GM18498 (cell line): ENCODE measurements at regions not wholly inside any gene's neighbourhood (a gene's known extent, or its start where the extent isn't known, plus 50 kb on each side); places are given as distances from the start of the nearest gene placed in this dataset.

Source experiments
- ATAC-seq: cut with Tn5 transposase; IDR thresholded peaks from one replicate; pipeline ENCODE4 v1.9.1; 2021; ENCODE audit warnings: mild to moderate bottlenecking, moderate library complexity; ENCODE audit not compliant: unreplicated experiment

DNA sequence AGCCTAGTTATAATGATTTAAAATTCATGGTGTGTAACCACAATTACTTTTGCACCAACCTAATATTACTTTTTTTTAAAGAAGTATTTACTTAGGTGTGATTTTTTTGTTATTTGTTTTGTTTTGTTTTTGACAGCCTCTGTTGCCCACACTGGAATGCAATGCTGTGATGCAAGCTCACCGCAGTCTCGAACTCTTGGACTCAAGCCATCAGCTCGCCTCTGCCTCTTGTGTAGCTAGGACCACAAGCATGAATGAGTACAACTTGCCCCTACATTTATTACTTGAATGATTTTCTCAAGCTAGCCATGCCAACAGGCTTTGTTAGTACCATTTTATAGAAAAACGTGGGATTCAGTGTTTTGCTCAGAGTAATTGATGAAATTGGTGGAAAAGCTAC, 488.8 kb upstream of the CPEB2 start:
- no peak for ATAC-seq

DNA sequence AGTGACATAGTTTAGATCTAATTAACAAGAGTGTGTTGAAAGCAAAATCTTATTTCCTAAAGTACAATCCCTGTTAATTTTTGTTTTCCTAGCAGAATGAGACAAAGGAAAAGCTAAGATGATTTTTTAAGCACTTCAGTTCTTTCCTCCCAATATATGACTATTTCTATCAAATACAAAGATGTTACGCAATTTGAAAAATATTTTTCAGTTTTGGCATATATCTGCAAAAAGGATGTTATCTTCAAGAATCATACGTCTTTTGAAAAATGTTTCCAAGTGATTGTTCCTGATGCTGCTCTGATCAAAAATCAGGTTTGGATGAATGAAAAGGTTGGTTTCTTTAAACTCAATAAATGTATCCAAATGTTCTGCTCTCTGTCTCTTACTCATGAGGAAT, 486.7 kb upstream of the CPEB2 start:
- no peak for ATAC-seq

DNA sequence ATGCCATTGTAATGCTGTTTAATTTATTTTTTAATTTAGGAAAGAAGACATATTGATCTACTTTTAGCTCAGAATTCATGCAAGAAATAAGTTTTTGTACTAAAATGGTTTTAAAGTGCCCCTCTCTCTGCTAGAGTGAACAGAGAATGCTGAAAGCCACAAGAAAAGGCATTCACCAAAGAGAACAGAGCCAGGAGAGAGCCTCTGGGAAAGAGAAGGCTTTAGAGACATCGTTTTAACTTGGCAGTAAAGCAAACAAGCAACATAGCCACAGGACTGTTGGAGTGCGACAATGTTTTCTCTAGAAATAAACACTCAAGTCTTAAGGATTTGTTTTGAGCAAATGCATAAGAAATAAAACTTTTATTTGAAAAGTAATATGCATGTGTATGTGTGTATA, 484.1 kb upstream of the CPEB2 start:
- ATAC-seq: no peak

DNA sequence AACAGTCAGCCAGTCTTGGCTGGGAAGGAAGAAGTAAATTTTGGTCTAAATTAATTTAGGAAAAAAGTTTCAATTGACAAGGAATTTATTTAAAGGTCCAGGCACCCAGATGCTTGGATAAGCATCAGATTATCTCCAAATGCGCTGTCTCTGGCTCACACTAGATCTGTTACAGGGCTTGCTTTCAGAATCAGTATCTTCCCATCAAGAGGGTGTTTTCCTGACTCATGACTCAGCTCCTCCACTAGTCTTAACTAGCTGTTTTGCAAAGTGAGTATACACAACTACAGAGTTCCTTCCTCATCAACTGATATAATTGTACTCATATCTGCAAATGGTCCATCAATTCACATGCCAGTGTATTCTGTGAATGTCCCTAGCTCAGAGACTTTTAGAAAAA, 482.1 kb upstream of the CPEB2 start:
- ATAC-seq: no peak

DNA sequence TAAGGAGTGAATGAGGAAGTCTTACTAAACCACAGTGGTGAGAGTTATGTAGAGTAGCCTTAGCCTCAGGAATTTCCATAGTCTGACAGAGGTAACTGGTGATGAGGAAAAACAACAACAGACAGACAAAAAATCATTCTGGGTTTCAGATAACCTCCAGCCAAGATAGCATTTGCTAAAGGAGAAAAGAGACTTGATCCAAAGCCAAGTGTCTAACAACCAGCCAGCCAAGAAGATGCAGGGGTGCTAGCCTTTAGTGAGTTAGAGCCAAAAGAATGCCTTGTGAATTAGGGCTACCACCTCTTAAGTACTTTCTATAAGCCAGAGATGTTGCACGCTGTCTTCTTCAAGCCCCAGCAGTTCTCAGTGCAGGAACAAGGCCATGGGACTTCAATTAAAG, 478.0 kb upstream of the CPEB2 start:
- no peak for ATAC-seq

DNA sequence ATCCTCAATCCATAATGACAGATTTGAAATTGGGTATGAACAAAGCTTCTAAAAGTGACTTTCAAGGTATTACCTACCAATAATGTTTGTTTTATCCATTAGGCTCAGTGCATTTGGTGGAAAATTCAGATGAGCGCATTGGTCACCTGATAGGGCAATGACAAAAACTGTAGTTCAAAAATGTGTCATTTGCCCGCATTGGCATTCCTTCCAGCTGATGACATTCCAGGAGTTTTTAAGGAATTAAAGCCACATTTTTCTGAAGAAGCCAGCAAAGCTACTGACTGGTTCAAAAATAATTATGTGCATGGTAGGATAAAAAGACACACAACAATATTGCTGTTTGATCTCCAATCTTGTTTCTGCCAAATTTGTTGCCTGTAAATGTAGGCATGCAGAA, 473.4 kb upstream of the CPEB2 start:
- no peak for ATAC-seq

DNA sequence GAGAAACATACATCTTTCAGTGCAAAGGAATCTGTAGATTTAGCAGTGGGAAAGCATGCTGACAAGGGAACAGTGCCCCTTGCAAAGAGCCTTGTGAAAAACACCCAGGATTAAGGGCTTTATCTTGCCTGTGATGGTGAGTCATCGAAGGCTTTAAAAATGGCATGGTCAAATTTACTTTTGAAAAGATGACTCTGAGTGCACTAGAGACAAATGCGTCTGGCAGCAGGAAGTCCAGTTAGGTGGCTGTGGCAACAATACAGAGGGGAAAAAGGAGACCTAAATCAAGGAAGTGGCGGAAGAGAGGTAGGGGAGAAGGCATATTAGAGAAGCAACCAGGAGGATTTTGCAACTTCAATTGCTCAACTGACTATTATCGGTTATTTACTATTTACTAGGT, 472.6 kb upstream of the CPEB2 start:
- no peak for ATAC-seq

DNA sequence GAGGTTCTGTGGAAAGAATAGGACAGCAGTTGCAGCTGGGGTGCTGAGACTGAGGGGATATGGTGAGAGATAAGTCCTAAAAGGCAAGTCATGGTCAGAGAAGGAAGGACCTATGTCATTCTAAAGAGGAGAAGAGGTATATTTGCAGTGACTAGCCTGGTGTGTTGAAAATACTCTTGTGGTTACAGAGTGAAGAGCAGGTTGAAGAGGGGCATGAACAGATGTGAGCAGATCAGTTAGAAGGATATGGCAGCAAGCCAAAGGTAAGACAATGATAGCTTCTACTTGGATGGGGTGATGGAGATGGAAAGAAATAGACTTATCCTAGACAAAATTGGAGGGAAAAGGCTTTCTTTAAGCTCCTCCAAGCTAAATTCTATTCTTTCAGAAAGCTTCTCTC, 469.8 kb upstream of the CPEB2 start:
- ATAC-seq: no peak

DNA sequence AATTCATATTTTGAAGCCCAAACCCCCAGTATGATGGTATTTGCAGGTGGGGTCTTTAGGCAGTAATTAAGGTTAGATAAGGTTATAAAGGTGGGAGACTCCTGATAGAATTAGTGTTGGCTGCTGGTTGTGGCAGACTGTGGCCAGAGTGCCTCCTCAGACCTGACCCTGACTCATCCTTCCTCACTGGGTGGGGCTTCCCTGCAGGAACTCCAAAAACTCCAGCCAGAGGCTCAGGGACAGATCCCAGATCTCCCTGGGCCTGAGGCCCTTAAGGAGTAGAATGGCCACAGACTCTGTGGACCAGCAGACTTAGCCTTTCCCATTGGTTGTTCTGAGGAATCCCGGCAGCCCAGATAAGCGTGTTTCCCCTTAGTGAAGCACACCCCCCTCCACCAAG, 463.0 kb upstream of the CPEB2 start:
- no peak for ATAC-seq

DNA sequence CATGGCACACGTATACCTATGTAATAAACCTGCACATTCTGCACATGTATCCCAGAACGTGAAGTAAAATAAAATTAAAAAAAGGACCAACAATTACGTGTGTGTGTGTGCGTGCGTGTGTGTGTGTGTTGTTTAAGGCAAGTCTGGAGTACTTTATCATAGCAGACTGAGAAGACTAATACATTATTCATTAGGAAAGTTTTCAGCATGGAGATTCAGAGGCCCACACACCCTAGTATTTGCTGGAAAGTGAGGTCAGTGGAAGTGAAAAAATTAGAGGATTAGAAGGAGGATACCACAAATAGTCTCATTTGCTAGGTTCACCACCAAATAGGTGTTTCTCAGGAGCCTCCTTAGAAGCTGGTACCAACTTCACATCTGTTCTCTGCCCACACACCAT, 457.1 kb upstream of the CPEB2 start:
- no peak for ATAC-seq

DNA sequence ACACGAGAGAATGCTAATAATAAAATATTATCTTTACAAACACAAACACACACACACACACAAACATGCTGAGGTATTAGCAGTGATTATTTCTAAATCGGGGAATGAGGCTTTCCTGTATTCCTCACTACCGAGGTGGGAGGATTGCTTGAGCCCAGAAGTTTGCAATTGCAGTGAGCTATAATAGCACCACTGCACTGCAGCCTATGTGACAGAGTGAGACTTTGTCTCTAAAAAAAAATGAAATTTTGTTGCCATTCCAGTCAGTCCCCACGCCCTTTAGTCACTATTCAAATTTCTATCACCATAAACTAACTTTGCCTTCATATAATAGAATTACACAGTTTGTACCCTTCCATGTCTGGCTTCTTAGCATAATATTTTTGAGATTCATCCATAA, 456.5 kb upstream of the CPEB2 start:
- no peak for ATAC-seq

DNA sequence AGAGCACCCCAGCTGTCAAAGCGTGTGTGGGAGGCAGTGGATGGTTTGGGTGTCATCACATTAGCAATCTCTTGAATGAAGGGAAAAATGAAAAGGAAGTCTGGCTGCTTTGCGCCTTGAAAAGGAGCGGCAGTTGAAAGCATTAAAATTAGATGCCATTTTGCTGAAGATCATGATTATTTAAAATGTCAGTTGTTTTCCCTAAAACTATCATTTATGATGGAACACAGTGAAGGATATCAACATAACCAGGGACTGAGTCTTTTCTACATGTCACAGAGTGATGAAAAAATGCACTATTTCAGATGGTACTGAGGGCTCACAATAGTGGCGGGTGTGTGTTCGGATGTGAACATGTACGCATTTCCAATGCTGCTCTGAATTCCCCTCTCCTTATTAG, 450.2 kb upstream of the CPEB2 start:
- ATAC-seq: no peak

DNA sequence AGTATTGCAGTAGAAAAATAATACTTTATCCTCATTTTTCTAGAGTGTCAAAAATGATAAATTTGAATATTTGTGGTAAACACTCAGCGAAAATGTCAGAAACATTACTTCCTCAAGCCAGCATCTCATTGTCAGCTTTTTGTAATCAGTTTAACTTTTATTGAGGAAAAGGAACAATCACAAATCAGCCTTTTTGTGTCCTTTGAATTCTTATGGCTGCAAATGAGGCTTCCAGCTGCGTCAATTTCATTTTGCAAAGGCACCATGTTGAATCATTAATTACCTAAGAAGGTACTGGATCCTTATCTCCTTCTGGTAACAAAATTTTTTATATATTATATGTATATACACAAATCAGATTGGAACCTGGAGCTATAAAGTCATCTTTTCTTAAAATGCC, 442.6 kb upstream of the CPEB2 start:
- ATAC-seq: no peak

DNA sequence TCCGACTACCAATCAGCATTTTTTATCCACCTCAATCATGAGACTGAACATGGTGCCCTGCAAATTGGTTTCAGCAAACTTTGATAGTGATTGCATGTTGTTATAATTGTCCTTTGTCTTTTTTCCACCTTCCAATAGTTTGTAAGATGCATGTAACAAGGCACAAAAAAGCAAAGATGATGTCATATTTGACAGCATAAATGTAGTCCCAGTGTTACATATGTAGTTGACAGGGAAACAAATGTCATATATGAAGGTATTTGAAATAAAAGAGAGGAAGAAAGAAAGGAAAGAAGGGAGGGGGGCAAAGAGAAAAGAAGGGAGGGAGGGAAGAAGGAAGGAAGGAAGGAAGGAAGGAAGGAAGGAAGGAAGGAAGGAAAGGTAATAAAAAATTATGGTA, 441.7 kb upstream of the CPEB2 start:
- no peak for ATAC-seq

DNA sequence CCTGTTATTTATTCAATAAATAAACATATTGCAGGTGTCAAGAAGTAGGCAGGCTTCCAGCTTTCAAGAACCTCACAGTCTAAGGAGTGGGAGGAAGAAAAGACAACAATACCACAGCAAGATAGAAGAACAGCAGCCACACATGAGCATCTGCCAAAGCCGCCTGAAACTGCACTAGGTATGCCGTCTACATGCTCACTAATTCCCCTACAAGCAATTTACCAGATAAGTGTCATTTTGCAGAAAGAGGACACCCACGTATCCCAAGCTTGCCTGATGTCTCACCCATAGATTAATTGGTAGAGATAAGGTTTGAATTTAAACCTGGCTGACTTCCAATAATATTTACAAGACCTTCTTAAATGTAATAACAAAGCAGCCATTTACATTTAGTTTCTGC, 439.4 kb upstream of the CPEB2 start:
- ATAC-seq: no peak

DNA sequence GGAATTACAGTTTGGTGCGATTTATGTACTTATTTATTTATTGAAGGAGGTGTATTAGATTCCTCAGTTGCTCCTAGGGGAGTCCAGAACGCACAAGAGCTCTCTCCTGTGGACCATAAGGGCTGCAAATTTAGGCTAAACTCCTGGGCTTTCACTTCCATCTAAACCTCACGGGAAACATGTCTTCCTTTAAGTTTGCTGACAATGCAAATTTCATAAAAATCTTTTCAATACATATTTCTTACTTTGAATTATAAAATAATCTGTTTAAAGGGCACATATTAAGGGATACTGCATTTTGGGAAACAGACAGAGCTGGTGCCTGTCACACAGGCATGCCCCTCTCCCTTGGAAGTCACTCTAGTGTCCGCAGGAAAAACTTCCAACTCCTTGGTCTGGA, 438.0 kb upstream of the CPEB2 start:
- no peak for ATAC-seq

DNA sequence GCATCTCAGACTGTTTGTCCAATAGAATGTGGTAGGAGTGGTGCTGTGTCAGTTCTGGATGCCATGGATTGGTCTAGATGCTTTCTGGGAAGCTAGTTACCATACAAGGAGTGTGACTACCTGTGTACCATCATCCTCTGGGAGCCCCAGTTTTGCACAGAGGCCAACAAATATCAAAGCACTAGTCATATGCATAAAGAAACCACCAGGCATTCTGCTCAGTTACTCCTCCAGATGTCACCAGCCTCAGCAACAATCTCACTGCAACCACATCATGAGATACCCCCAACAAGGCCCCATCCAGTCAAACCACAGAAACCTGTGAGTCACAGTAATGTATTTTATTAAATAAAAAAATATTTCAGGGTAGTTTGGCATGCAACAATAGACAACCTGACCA, 435.8 kb upstream of the CPEB2 start:
- ATAC-seq: no peak

DNA sequence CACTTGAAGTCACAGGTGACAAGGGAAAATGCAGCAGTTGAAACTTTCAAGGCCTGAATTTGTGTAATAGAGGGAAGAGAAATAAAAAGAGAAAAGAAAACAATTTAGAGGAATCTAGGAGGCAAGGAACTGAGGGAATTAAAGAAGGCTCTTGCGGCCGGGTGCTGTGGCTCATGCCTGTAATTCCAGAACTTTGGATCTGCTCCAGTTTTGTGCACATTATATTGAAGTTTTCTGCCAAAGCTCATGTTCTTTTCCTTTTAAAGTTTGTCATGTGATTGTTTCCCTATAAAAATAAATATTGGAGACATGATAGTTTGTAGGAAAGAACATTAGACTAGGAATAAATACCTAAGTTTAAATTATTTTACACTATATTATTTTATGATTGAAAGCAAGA, 433.9 kb upstream of the CPEB2 start:
- no peak for ATAC-seq

DNA sequence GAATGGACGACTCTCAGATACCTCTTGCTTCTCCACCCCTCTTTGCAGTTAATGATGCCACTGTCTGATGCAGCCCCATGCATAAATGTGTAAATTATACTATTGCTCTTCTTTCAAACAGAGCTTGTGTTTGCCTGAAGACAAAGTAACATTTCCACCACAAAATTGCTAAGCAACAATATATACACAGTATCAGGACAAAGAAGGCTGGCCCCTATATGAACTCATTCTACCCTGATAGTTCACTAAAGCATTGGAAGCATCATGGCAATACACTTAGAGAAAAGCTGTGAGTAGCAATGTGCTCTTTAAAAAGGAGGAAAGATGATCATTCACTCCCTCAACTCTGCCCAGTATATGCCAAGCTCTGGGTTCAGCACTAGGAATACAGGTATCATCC, 427.0 kb upstream of the CPEB2 start:
- no peak for ATAC-seq

DNA sequence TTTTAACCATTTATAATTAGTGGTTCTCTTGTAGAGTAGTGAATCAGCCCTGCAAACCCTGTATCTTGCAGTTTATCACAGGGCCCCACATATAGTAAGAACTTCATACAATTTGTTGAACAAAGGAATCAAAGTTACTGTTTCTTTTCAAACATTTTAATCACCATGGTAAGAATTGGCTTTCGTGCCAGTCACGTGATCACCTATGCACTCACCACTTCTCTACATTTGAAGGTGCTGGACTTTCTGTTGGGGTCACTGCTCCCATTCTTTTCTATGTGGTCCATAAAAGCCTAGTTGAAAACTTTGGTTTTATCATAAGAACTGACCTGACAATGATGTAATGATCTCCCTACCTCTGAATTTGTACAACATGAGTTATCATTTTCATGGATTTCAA, 426.4 kb upstream of the CPEB2 start:
- ATAC-seq: no peak

DNA sequence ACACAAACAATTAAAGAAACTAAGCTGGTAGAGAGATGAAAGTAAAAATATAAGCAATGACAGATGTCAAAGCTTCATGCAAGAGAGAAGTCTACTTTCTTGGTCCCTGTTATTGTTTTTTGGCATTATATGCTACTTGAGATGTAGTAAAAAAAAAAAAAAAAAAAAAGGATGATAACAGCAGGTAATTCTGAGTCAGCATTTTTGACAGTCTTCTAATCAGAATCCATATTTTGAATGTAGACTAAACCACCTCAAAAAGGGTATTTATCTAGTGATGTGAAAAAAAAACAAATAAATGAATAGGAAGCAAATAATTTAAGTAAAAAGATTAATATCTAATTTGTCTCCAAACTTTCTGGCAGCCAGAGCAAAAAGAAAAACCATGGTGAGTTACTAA, 422.2 kb upstream of the CPEB2 start:
- ATAC-seq: no peak

DNA sequence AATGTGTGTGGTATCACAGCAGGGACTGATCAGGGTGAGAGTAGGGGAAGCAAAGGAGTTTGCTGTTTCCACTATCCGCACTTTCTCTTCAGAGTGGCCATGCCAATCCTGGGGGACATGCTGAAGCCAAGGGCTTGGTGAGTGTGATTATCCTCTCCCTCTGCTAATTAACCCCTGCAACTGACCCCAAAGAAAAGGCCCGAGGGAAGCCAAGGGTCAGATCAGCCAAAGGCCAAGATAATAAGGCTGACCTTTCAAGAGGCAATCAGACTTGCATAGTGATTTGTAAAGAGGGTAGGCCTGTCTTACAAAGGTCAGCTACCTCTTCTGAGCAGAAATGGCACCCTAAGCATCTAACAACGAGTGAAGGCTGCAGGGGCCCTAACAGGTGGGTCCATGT, 420.5 kb upstream of the CPEB2 start:
- ATAC-seq: no peak

DNA sequence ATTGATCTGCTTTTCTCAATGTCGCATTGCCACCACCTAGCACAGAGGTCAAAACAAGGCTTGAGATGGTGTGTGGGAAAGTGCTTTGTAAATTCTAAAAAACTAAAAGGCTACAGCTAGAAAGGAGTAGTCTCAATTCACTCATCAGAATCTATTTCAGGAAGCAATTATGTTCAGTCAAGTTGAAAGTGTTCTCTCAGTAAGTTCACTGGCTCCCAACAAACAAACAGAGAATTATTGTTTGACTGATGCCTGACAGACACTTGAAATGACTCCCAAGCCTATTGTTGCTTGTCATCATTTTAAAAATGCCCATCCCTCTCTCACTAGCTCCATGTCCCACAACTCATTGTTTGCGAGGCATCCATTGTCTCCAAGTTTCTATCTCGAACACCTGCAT, 419.6 kb upstream of the CPEB2 start:
- no peak for ATAC-seq

DNA sequence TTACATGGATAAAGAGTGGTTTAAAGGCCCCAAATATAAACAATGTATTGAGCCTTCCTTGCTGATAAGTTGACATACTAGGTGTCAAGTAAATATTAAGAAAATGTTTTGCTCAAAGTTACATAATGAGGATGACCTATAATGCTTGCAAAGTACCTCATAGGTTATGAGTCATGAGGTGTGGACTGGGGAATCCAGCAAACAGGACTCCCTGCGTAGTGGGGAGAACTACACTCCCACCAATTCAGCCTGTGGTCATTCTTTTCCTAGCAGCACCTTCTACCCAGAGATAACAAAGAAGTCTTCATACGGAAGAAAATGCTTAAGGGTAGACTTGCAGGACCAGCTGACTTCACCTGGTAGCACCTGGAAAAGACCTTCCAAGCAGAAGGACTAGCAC, 418.9 kb upstream of the CPEB2 start:
- no peak for ATAC-seq
